HCT116 (cell line): ENCODE measurements at regions not wholly inside any gene's neighbourhood (a gene's known extent, or its start where the extent isn't known, plus 50 kb on each side); places are given as distances from the start of the nearest gene placed in this dataset.
"Not testable (repeated sequence)": the region's sequence is repeated elsewhere in the genome, so short reads cannot be mapped to it uniquely, and the experiment has no call there.

Experiments used
- ATAC-seq: fragments of 200-7000 bp; cut with Tn5 transposase; 2 replicates; pipeline ENCODE4 v1.9.1; 2020; ENCODE audit warnings: mild to moderate bottlenecking, moderate library complexity
- BruUV-seq: library from RNA; stranded (reverse); fragments of 400-500 nt; replicated peaks from 2 replicates; lab custom pipeline; 2021; lab: Mats Ljungman, UMichigan
- CTCF ChIA-PET: fragments of 300-600 bp; sonication (Branson Sonifier 250); formaldehyde crosslinking; loops from one replicate; lab custom pipeline; 2021; ENCODE audit warnings: antibody characterized with exemption; lab: Charles Lee
- POLR2A ChIA-PET: fragments of 300-600, 350-600 bp; sonication (Branson Sonifier 250); formaldehyde crosslinking; loops from one replicate; lab custom pipeline; 2021; ENCODE audit warnings: antibody characterized with exemption; lab: Charles Lee
- RAD21 ChIA-PET, 2 experiments: fragments of 300-600 bp; sonication (Branson Sonifier 250); formaldehyde crosslinking; loops; one replicate each; lab custom pipeline; 2023; ENCODE audit warnings: low total read pairs in 2 of 2; ENCODE audit not compliant: uncharacterized antibody in 2 of 2, unreplicated experiment in 2 of 2, low non-redundant PET in 1 of 2; lab: Charles Lee
- DNase-seq: peaks from one replicate; pipeline ENCODE4 v3.0.0-alpha.2; 2010; ENCODE audit warnings: low read depth, low spot score
- H2AFZ ChIP-seq: fragments of 200-600 bp; shearing (Covaris generic), sonication (generic); 2 replicates; pipeline ENCODE4 v1.6.1; 2017; ENCODE audit warnings: low read depth, mixed run types, mixed read lengths, antibody characterized with exemption, low read length; ENCODE audit not compliant: poor library complexity, severe bottlenecking
- H3K27ac ChIP-seq: 2 replicates; pipeline ENCODE4 v1.5.1; 2012; ENCODE audit warnings: low read depth, low read length
- H3K27me3 ChIP-seq: fragments of 200-600 bp; sonication (generic); 2 replicates; pipeline ENCODE4 v1.6.1; 2016; ENCODE audit warnings: mixed run types, low read length, mixed read lengths; ENCODE audit not compliant: insufficient read depth
- H3K36me3 ChIP-seq, 2 experiments: fragments of 200-500 bp in 1 of 2; fragments of 200-600 bp in 1 of 2; sonication (Bioruptor generic) in 1 of 2; sonication (generic) in 1 of 2; 2 replicates each; pipeline versions ENCODE4 v1.5.1 to v1.6.1; 2014 to 2016; ENCODE audit warnings: low read length in 2 of 2, inconsistent platforms in 1 of 2, mixed read lengths in 1 of 2, mixed run types in 1 of 2; ENCODE audit not compliant: insufficient read depth in 2 of 2, control insufficient read depth in 1 of 2
- H3K4me1 ChIP-seq, 2 experiments: fragments of 200-600 bp in 1 of 2; sonication (generic) in 1 of 2; 2 replicates each; pipeline versions ENCODE4 v1.5.1 to v1.6.1; 2012 to 2017; ENCODE audit warnings: low read length in 2 of 2, inconsistent platforms in 1 of 2, mild to moderate bottlenecking in 1 of 2, mixed read lengths in 1 of 2, mixed run types in 1 of 2, moderate library complexity in 1 of 2; ENCODE audit not compliant: insufficient read depth in 2 of 2, control insufficient read depth in 1 of 2
- H3K4me2 ChIP-seq: fragments of 200-600 bp; sonication (generic); 2 replicates; pipeline ENCODE4 v1.6.1; 2017; ENCODE audit warnings: mixed run types, low read length, mixed read lengths
- H3K4me3 ChIP-seq, 2 experiments: fragments of 200-600 bp in 1 of 2; sonication (generic) in 1 of 2; replicated peaks in 1 of 2; 2 replicates each; pipeline ENCODE4 v1.5.1; 2011 to 2016; ENCODE audit warnings: low read length in 2 of 2, control low read depth in 1 of 2, low read depth in 1 of 2, mild to moderate bottlenecking in 1 of 2, mixed read lengths in 1 of 2, mixed run types in 1 of 2
- H3K79me2 ChIP-seq: fragments of 200-600 bp; sonication (generic); 2 replicates; pipeline ENCODE4 v1.6.1; 2017; ENCODE audit warnings: mild to moderate bottlenecking, mixed run types, low read length, moderate library complexity, mixed read lengths; ENCODE audit not compliant: insufficient read depth
- H3K9ac ChIP-seq: fragments of 200-600 bp; sonication (generic); 2 replicates; pipeline ENCODE4 v1.6.1; 2016; ENCODE audit warnings: low read length, mixed read lengths
- H3K9me2 ChIP-seq: fragments of 200-600 bp; sonication (generic), shearing (Covaris generic); 2 replicates; pipeline ENCODE4 v1.6.1; 2017; ENCODE audit warnings: mixed run types, mild to moderate bottlenecking, moderate library complexity; ENCODE audit not compliant: insufficient read depth
- H3K9me3 ChIP-seq, 2 experiments: fragments of 200-500 bp in 1 of 2; fragments of 200-600 bp in 1 of 2; sonication (Bioruptor generic) in 1 of 2; sonication (generic) in 1 of 2; 2 replicates each; pipeline ENCODE4 v1.6.1; 2014 to 2017; ENCODE audit warnings: low read length in 2 of 2, mixed read lengths in 2 of 2, inconsistent platforms in 1 of 2, low read depth in 1 of 2, mild to moderate bottlenecking in 1 of 2, mixed run types in 1 of 2, moderate library complexity in 1 of 2; ENCODE audit not compliant: control insufficient read depth in 1 of 2, insufficient read depth in 1 of 2
- H4K20me1 ChIP-seq: fragments of 200-600 bp; sonication (generic), shearing (Covaris generic); 2 replicates; pipeline ENCODE4 v1.6.1; 2017; ENCODE audit warnings: mixed run types, mild to moderate bottlenecking, moderate library complexity; ENCODE audit not compliant: insufficient read depth
- intact Hi-C: fragments of 100-400 bp; cut with micrococcal nuclease; formaldehyde crosslinking; loops from 2 replicates; pipeline ENCODE4 v1.10.0; 2022

- H3K4me2 ChIP-seq, CTCF ChIA-PET, intact Hi-C loops, RAD21 ChIA-PET, H2AFZ ChIP-seq, H3K4me1 ChIP-seq, ATAC-seq, H3K9ac ChIP-seq, H4K20me1 ChIP-seq, H3K9me3 ChIP-seq, H3K27me3 ChIP-seq, H3K4me3 ChIP-seq, H3K9me2 ChIP-seq, POLR2A ChIA-PET, DNase-seq, H3K36me3 ChIP-seq, BruUV-seq, H3K27ac ChIP-seq, H3K79me2 ChIP-seq: not testable (repeated sequence)
Observed at GRCh38 chr16:88224131-88224898, 158.4 kb upstream of the ZNF469 start.

GRCh38 chr16:88225640-88226230 lies 157.0 kb upstream of the ZNF469 start:
- RAD21 ChIA-PET, H3K36me3 ChIP-seq, intact Hi-C loops, H4K20me1 ChIP-seq, CTCF ChIA-PET, BruUV-seq, ATAC-seq, H3K4me3 ChIP-seq, H3K9ac ChIP-seq, H3K4me1 ChIP-seq, H3K27me3 ChIP-seq, DNase-seq, H3K27ac ChIP-seq, H3K4me2 ChIP-seq, H3K79me2 ChIP-seq, H2AFZ ChIP-seq, H3K9me3 ChIP-seq, H3K9me2 ChIP-seq, POLR2A ChIA-PET: not testable (repeated sequence)

GRCh38 chr16:88226302-88226701 lies 156.5 kb upstream of the ZNF469 start:
- H3K27me3 ChIP-seq, POLR2A ChIA-PET, H2AFZ ChIP-seq, H3K9ac ChIP-seq, H4K20me1 ChIP-seq, H3K4me2 ChIP-seq, H3K36me3 ChIP-seq, H3K27ac ChIP-seq, CTCF ChIA-PET, H3K4me1 ChIP-seq, H3K79me2 ChIP-seq, DNase-seq, H3K9me2 ChIP-seq, H3K9me3 ChIP-seq, intact Hi-C loops, BruUV-seq, RAD21 ChIA-PET, ATAC-seq, H3K4me3 ChIP-seq: not testable (repeated sequence)

- intact Hi-C loops, DNase-seq, H3K9me2 ChIP-seq, RAD21 ChIA-PET, H3K4me2 ChIP-seq, H2AFZ ChIP-seq, H3K9ac ChIP-seq, H3K36me3 ChIP-seq, H3K4me3 ChIP-seq, POLR2A ChIA-PET, H3K9me3 ChIP-seq, H4K20me1 ChIP-seq, CTCF ChIA-PET, ATAC-seq, H3K79me2 ChIP-seq, H3K4me1 ChIP-seq, H3K27ac ChIP-seq, H3K27me3 ChIP-seq, BruUV-seq: not testable (repeated sequence)
Observed at GRCh38 chr16:88227026-88227721, 155.6 kb upstream of the ZNF469 start.
